HCT116 (cell line): ENCODE measurements at regions not wholly inside any gene's neighbourhood (a gene's known extent, or its start where the extent isn't known, plus 50 kb on each side); places are given as distances from the start of the nearest gene placed in this dataset.

Experiments
- ATAC-seq: fragments of 200-7000 bp; cut with Tn5 transposase; 2 replicates; pipeline ENCODE4 v1.9.1; 2020; ENCODE audit warnings: mild to moderate bottlenecking, moderate library complexity
- BruUV-seq: library from RNA; stranded (reverse); fragments of 400-500 nt; replicated peaks from 2 replicates; lab custom pipeline; 2021; lab: Mats Ljungman, UMichigan
- CTCF ChIA-PET: fragments of 300-600 bp; sonication (Branson Sonifier 250); formaldehyde crosslinking; loops from one replicate; lab custom pipeline; 2021; ENCODE audit warnings: antibody characterized with exemption; lab: Charles Lee
- POLR2A ChIA-PET: fragments of 300-600, 350-600 bp; sonication (Branson Sonifier 250); formaldehyde crosslinking; loops from one replicate; lab custom pipeline; 2021; ENCODE audit warnings: antibody characterized with exemption; lab: Charles Lee
- RAD21 ChIA-PET, 2 experiments: fragments of 300-600 bp; sonication (Branson Sonifier 250); formaldehyde crosslinking; loops; one replicate each; lab custom pipeline; 2023; ENCODE audit warnings: low total read pairs in 2 of 2; ENCODE audit not compliant: uncharacterized antibody in 2 of 2, unreplicated experiment in 2 of 2, low non-redundant PET in 1 of 2; lab: Charles Lee
- DNase-seq: peaks from one replicate; pipeline ENCODE4 v3.0.0-alpha.2; 2010; ENCODE audit warnings: low read depth, low spot score
- H2AFZ ChIP-seq: fragments of 200-600 bp; shearing (Covaris generic), sonication (generic); 2 replicates; pipeline ENCODE4 v1.6.1; 2017; ENCODE audit warnings: low read depth, mixed run types, mixed read lengths, antibody characterized with exemption, low read length; ENCODE audit not compliant: poor library complexity, severe bottlenecking
- H3K27ac ChIP-seq: 2 replicates; pipeline ENCODE4 v1.5.1; 2012; ENCODE audit warnings: low read depth, low read length
- H3K27me3 ChIP-seq: fragments of 200-600 bp; sonication (generic); 2 replicates; pipeline ENCODE4 v1.6.1; 2016; ENCODE audit warnings: mixed run types, low read length, mixed read lengths; ENCODE audit not compliant: insufficient read depth
- H3K36me3 ChIP-seq, 2 experiments: fragments of 200-500 bp in 1 of 2; fragments of 200-600 bp in 1 of 2; sonication (Bioruptor generic) in 1 of 2; sonication (generic) in 1 of 2; 2 replicates each; pipeline versions ENCODE4 v1.5.1 to v1.6.1; 2014 to 2016; ENCODE audit warnings: low read length in 2 of 2, inconsistent platforms in 1 of 2, mixed read lengths in 1 of 2, mixed run types in 1 of 2; ENCODE audit not compliant: insufficient read depth in 2 of 2, control insufficient read depth in 1 of 2
- H3K4me1 ChIP-seq, 2 experiments: fragments of 200-600 bp in 1 of 2; sonication (generic) in 1 of 2; 2 replicates each; pipeline versions ENCODE4 v1.5.1 to v1.6.1; 2012 to 2017; ENCODE audit warnings: low read length in 2 of 2, inconsistent platforms in 1 of 2, mild to moderate bottlenecking in 1 of 2, mixed read lengths in 1 of 2, mixed run types in 1 of 2, moderate library complexity in 1 of 2; ENCODE audit not compliant: insufficient read depth in 2 of 2, control insufficient read depth in 1 of 2
- H3K4me2 ChIP-seq: fragments of 200-600 bp; sonication (generic); 2 replicates; pipeline ENCODE4 v1.6.1; 2017; ENCODE audit warnings: mixed run types, low read length, mixed read lengths
- H3K4me3 ChIP-seq, 2 experiments: fragments of 200-600 bp in 1 of 2; sonication (generic) in 1 of 2; replicated peaks in 1 of 2; 2 replicates each; pipeline ENCODE4 v1.5.1; 2011 to 2016; ENCODE audit warnings: low read length in 2 of 2, control low read depth in 1 of 2, low read depth in 1 of 2, mild to moderate bottlenecking in 1 of 2, mixed read lengths in 1 of 2, mixed run types in 1 of 2
- H3K79me2 ChIP-seq: fragments of 200-600 bp; sonication (generic); 2 replicates; pipeline ENCODE4 v1.6.1; 2017; ENCODE audit warnings: mild to moderate bottlenecking, mixed run types, low read length, moderate library complexity, mixed read lengths; ENCODE audit not compliant: insufficient read depth
- H3K9ac ChIP-seq: fragments of 200-600 bp; sonication (generic); 2 replicates; pipeline ENCODE4 v1.6.1; 2016; ENCODE audit warnings: low read length, mixed read lengths
- H3K9me2 ChIP-seq: fragments of 200-600 bp; sonication (generic), shearing (Covaris generic); 2 replicates; pipeline ENCODE4 v1.6.1; 2017; ENCODE audit warnings: mixed run types, mild to moderate bottlenecking, moderate library complexity; ENCODE audit not compliant: insufficient read depth
- H3K9me3 ChIP-seq, 2 experiments: fragments of 200-500 bp in 1 of 2; fragments of 200-600 bp in 1 of 2; sonication (Bioruptor generic) in 1 of 2; sonication (generic) in 1 of 2; 2 replicates each; pipeline ENCODE4 v1.6.1; 2014 to 2017; ENCODE audit warnings: low read length in 2 of 2, mixed read lengths in 2 of 2, inconsistent platforms in 1 of 2, low read depth in 1 of 2, mild to moderate bottlenecking in 1 of 2, mixed run types in 1 of 2, moderate library complexity in 1 of 2; ENCODE audit not compliant: control insufficient read depth in 1 of 2, insufficient read depth in 1 of 2
- H4K20me1 ChIP-seq: fragments of 200-600 bp; sonication (generic), shearing (Covaris generic); 2 replicates; pipeline ENCODE4 v1.6.1; 2017; ENCODE audit warnings: mixed run types, mild to moderate bottlenecking, moderate library complexity; ENCODE audit not compliant: insufficient read depth
- EGR1 ChIP-seq: IDR thresholded peaks from 2 replicates; pipeline ENCODE4 v1.6.1; 2012; ENCODE audit warnings: low read depth
- EZH2 ChIP-seq: fragments of 200-600 bp; sonication (generic); IDR thresholded peaks from 2 replicates; pipeline ENCODE4 v1.6.1; 2017; ENCODE audit warnings: antibody characterized with exemption, mixed run types
- EZH2phosphoT487 ChIP-seq: fragments of 200-600 bp; IDR thresholded peaks from 2 replicates; pipeline ENCODE4 v1.6.1; 2018; ENCODE audit warnings: antibody characterized with exemption, borderline replicate concordance
- FOSL1 ChIP-seq: IDR thresholded peaks from 2 replicates; pipeline ENCODE4 v1.6.1; 2012; ENCODE audit warnings: low read depth
- TCF7L2 ChIP-seq: IDR thresholded peaks from 2 replicates; pipeline ENCODE4 v1.7.0; 2011; ENCODE audit warnings: borderline replicate concordance, inconsistent platforms; ENCODE audit not compliant: insufficient read depth, insufficient read length; ENCODE audit errors: extremely low read depth
- YY1 ChIP-seq: IDR thresholded peaks from 2 replicates; pipeline ENCODE4 v1.6.1; 2011; ENCODE audit warnings: low read length, low read depth, moderate library complexity, mild to moderate bottlenecking; ENCODE audit not compliant: insufficient replicate concordance; ENCODE audit errors: extremely low read depth
- ZFX ChIP-seq: fragments of 450-650 bp; IDR thresholded peaks from 2 replicates; pipeline ENCODE4 v1.6.1; 2017
- intact Hi-C: fragments of 100-400 bp; cut with micrococcal nuclease; formaldehyde crosslinking; loops from 2 replicates; pipeline ENCODE4 v1.10.0; 2022
- TF ChIP-seq, protein P1 (sequence below): IDR thresholded peaks from 2 replicates; pipeline ENCODE4 v1.6.1; 2012; ENCODE audit warnings: low read depth

DNA sequence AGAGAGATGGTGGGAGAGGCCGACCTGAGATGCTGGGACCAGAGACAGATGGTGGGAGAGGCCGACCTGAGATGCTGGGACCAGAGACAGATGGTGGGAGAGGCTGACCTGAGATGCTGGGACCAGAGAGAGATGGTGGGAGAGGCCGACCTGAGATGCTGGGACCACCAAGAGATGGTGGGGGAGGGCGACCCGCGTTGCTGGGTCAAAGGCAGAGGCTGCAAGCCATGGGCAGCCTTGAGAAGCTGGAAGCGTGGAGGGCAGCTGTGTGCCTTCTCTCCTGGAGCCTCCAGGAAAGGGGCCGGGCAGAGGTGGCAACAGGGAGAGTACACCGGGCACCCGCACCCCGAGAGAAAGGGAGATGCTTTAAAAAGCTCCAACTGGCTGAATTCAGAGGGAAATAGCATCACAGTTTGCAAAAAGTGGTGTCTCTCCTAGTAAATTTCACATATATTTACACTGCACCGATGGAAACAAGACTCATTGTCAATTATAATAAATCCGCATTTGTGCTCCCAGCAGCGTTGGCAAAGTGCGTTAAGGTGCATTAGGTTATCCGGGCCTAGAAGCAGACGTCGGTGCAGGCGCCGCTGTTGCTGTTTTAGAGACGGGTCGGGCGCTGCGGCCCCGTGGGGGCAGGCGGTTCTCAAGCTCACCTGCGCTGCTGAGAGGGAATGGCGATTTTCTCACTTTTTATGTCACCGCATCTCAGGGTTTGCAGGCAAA lies 132.4 kb downstream of the DLL1 start (continued):
- no peak for TF ChIP-seq YY1
- TF ChIP-seq ZFX: no peak
- no peak for TF ChIP-seq EZH2phosphoT487
- TF ChIP-seq EZH2: no peak
- TF ChIP-seq TCF7L2: no peak

DNA sequence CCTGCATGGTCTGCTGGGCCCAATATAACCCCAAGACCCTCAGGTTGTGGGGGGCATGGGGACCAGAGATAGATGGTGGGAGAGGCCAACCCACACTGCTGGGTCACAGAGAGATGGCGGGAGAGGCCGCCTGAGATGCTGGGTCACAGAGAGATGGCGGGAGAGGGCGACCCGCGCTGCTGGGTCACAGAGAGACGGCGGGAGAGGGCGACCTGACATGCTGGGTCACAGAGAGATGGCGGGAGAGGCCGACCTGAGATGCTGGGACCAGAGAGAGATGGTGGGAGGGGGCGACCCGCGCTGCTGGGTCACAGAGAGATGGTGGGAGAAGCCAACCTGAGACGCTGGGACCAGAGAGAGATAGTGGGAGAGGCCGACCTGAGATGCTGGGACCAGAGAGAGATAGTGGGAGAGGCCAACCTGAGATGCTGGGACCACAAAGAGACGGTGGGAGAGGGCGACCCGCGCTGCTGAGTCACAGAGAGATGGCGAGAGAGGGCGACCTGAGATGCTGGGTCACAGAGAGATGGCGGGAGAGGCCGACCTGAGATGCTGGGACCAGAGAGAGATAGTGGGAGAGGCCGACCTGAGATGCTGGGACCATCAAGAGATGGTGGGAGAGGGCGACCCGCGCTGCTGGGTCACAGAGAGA lies 133.2 kb downstream of the DLL1 start:
- H4K20me1 ChIP-seq: no peaks in the 10 kb centered on the region
- H3K4me3 ChIP-seq: no peak overlapping the region
- ChIA-PET CTCF (no interaction called here), RAD21 (no interaction called here), POLR2A (no interaction called here)
- H2AFZ ChIP-seq: no peak overlapping the region
- H3K4me2 ChIP-seq: no peak overlapping the region
- DNase-seq: no peak
- intact Hi-C loops: no loop called here
- H3K27me3 ChIP-seq: no peaks in the 10 kb centered on the region
- no peak for ATAC-seq
- H3K9me2 ChIP-seq: no peaks in the 10 kb centered on the region
- BruUV-seq: no TSS peak
- H3K9ac ChIP-seq: no peak overlapping the region
- H3K79me2 ChIP-seq: no peaks in the 10 kb centered on the region
- TF ChIP-seq FOSL1 (no peak), EGR1 (no peak), TCF7L2 (no peak), EZH2phosphoT487 (no peak), ZFX (no peak)
- TF ChIP-seq, protein P1, sequence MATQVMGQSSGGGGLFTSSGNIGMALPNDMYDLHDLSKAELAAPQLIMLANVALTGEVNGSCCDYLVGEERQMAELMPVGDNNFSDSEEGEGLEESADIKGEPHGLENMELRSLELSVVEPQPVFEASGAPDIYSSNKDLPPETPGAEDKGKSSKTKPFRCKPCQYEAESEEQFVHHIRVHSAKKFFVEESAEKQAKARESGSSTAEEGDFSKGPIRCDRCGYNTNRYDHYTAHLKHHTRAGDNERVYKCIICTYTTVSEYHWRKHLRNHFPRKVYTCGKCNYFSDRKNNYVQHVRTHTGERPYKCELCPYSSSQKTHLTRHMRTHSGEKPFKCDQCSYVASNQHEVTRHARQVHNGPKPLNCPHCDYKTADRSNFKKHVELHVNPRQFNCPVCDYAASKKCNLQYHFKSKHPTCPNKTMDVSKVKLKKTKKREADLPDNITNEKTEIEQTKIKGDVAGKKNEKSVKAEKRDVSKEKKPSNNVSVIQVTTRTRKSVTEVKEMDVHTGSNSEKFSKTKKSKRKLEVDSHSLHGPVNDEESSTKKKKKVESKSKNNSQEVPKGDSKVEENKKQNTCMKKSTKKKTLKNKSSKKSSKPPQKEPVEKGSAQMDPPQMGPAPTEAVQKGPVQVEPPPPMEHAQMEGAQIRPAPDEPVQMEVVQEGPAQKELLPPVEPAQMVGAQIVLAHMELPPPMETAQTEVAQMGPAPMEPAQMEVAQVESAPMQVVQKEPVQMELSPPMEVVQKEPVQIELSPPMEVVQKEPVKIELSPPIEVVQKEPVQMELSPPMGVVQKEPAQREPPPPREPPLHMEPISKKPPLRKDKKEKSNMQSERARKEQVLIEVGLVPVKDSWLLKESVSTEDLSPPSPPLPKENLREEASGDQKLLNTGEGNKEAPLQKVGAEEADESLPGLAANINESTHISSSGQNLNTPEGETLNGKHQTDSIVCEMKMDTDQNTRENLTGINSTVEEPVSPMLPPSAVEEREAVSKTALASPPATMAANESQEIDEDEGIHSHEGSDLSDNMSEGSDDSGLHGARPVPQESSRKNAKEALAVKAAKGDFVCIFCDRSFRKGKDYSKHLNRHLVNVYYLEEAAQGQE: no peak
- no peaks in the 10 kb centered on the region for H3K36me3 ChIP-seq
- H3K9me3 ChIP-seq: no peaks in the 10 kb centered on the region
- no peak overlapping the region for H3K27ac ChIP-seq
- H3K4me1 ChIP-seq: peaks cover 16 to 24% of the 10 kb centered on the region in 2 experiments
